Neuronal stem cell (in vitro differentiated cells): ENCODE measurements at regions not wholly inside any gene's neighbourhood (a gene's known extent, or its start where the extent isn't known, plus 50 kb on each side); places are given as distances from the start of the nearest gene placed in this dataset.

Source experiments
- DNase-seq: peaks from one replicate; pipeline ENCODE4 v3.0.0-alpha.2; 2013; ENCODE audit warnings: low spot score
- H2AFZ ChIP-seq: one replicate; pipeline ENCODE4 v1.6.1; 2013; ENCODE audit warnings: mild to moderate bottlenecking, low read length, inconsistent platforms
- H2AK5ac ChIP-seq: 2 replicates; pipeline ENCODE4 v1.6.1; 2013; ENCODE audit warnings: low read depth, mild to moderate bottlenecking, inconsistent platforms, low read length, moderate library complexity, mixed read lengths
- H2BK120ac ChIP-seq: 2 replicates; pipeline ENCODE4 v1.6.1; 2013; ENCODE audit warnings: low read depth, mild to moderate bottlenecking, inconsistent platforms, low read length, moderate library complexity, mixed read lengths
- H2BK12ac ChIP-seq: one replicate; pipeline ENCODE4 v1.6.1; 2013; ENCODE audit warnings: low read length, inconsistent platforms
- H2BK15ac ChIP-seq: 2 replicates; pipeline ENCODE4 v1.6.1; 2013; ENCODE audit warnings: mild to moderate bottlenecking, low read length, inconsistent platforms, mixed read lengths
- H2BK5ac ChIP-seq: one replicate; pipeline ENCODE4 v1.6.1; 2013; ENCODE audit warnings: inconsistent platforms, mild to moderate bottlenecking, low read length, moderate library complexity
- H3K14ac ChIP-seq: one replicate; pipeline ENCODE4 v1.6.1; 2013; ENCODE audit warnings: low read length, inconsistent platforms
- H3K18ac ChIP-seq: 2 replicates; pipeline ENCODE4 v1.6.1; 2013; ENCODE audit warnings: low read length, inconsistent platforms
- H3K23ac ChIP-seq: 2 replicates; pipeline ENCODE4 v1.6.1; 2013; ENCODE audit warnings: low read depth, mild to moderate bottlenecking, mixed read lengths, low read length, inconsistent platforms; ENCODE audit not compliant: poor library complexity
- H3K27ac ChIP-seq: replicated peaks from 3 replicates; pipeline ENCODE4 v1.5.1; 2013; ENCODE audit warnings: low read length, inconsistent platforms
- H3K27me3 ChIP-seq, 3 experiments: 2 replicates each; pipeline ENCODE4 v1.6.1; 2013; ENCODE audit warnings: low read length in 3 of 3, mild to moderate bottlenecking in 2 of 3, inconsistent platforms in 1 of 3, low read depth in 1 of 3, mixed read lengths in 1 of 3, moderate library complexity in 1 of 3; ENCODE audit not compliant: control insufficient read depth in 3 of 3, insufficient read depth in 3 of 3
- H3K36me3 ChIP-seq, 2 donors: replicated peaks in 1 of 2; 2 replicates each; pipeline ENCODE4 v1.6.1; 2013; ENCODE audit warnings: low read length in 2 of 2; ENCODE audit not compliant: control insufficient read depth in 2 of 2, insufficient read depth in 2 of 2
- H3K4ac ChIP-seq: 2 replicates; pipeline ENCODE4 v1.6.1; 2013; ENCODE audit warnings: inconsistent platforms, mild to moderate bottlenecking, low read length, moderate library complexity
- H3K4me1 ChIP-seq, 2 donors: 1 replicate in 1 of 2; 2 replicates in 1 of 2; pipeline ENCODE4 v1.6.1; 2013; ENCODE audit warnings: low read length in 2 of 2, low read depth in 1 of 2; ENCODE audit not compliant: control insufficient read depth in 2 of 2, insufficient read depth in 1 of 2
- H3K4me2 ChIP-seq: one replicate; pipeline ENCODE4 v1.6.1; 2013; ENCODE audit warnings: mild to moderate bottlenecking, low read length, inconsistent platforms; ENCODE audit not compliant: insufficient read depth, poor library complexity, severe bottlenecking
- H3K4me3 ChIP-seq, 2 donors: 2 replicates each; pipeline ENCODE4 v1.5.1; 2013; ENCODE audit warnings: low read length in 2 of 2, mild to moderate bottlenecking in 2 of 2, inconsistent platforms in 1 of 2, moderate library complexity in 1 of 2
- H3K79me1 ChIP-seq: one replicate; pipeline ENCODE4 v1.6.1; 2013; ENCODE audit warnings: low read depth, mild to moderate bottlenecking, inconsistent platforms, low read length, moderate library complexity
- H3K9ac ChIP-seq: one replicate; pipeline ENCODE4 v1.6.1; 2013; ENCODE audit warnings: mild to moderate bottlenecking, low read depth, low read length, inconsistent platforms; ENCODE audit not compliant: poor library complexity
- H3K9me3 ChIP-seq, 2 donors: replicated peaks in 1 of 2; 2 replicates each; pipeline versions ENCODE3 to v1.6.1; 2013; ENCODE audit warnings: low read length in 2 of 2, mild to moderate bottlenecking in 2 of 2, inconsistent platforms in 1 of 2, low read depth in 1 of 2, mixed read lengths in 1 of 2, moderate library complexity in 1 of 2; ENCODE audit not compliant: control insufficient read depth in 2 of 2, insufficient read depth in 1 of 2
- H4K8ac ChIP-seq: one replicate; pipeline ENCODE4 v1.6.1; 2013; ENCODE audit warnings: low read depth, mild to moderate bottlenecking, inconsistent platforms, low read length, moderate library complexity
- H4K91ac ChIP-seq: one replicate; pipeline ENCODE4 v1.6.1; 2013; ENCODE audit warnings: low read length, low read depth, mild to moderate bottlenecking, inconsistent platforms; ENCODE audit not compliant: poor library complexity
- WGBS, 2 donors: extraction: QIAGEN DNeasy Blood & Tissue Kit; methylation state at CpG; one replicate each; pipeline ENCODE4 v1.1.7; 2013; ENCODE audit warnings: missing lambda C conversion rate in 2 of 2, mixed read lengths in 1 of 2; ENCODE audit not compliant: insufficient read length in 2 of 2, insufficient replicate concordance in 1 of 2; ENCODE audit errors: extremely low coverage in 2 of 2; 5-methylcytosine and 5-hydroxymethylcytosine counted together

DNA sequence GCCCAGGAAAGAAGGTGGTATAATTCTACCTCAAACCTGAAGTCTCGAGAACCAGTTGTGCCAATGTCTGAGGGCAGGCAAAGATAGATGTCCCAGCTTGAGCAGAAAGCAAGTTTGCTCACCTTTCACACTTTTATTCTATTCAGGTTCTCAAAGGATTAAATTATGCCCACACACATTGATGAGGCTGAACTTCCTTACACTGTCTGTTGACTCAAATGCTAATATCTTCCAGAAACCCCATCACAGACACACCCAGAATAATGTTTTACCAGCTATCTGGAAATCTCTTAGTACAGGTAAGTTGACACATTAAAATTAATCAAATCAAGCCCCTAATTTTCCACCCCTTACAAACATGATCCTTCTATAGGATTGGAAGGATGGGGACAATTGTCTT, 605.7 kb downstream of the NUF2 start:
- Histone ChIP-seq H3K79me1 (no peaks in the 10 kb centered on the region), H3K14ac (no peak overlapping the region), H2AFZ (no peak overlapping the region), H3K23ac (no peak overlapping the region), H2BK15ac (no peak overlapping the region), H3K9me3 (no peaks in the 10 kb centered on the region), H4K8ac (no peak overlapping the region), H4K91ac (no peak overlapping the region), H3K4me3 (no peak overlapping the region), H3K9ac (no peak overlapping the region), H2BK12ac (no peak overlapping the region), H3K4me2 (no peak overlapping the region), H3K27me3 (no peaks in the 10 kb centered on the region), H3K27ac (no peak overlapping the region), H3K4ac (no peak overlapping the region), H2AK5ac (no peak overlapping the region), H2BK5ac (no peak overlapping the region), H3K36me3 (no peaks in the 10 kb centered on the region), H3K18ac (no peak overlapping the region), H2BK120ac (no peak overlapping the region), H3K4me1 (peaks cover 0 to 11% of the 10 kb centered on the region in 2 donors)
- no peak for DNase-seq
- no CpG with 5 or more reads among the region's 1 CpG for WGBS, 2 donors

DNA sequence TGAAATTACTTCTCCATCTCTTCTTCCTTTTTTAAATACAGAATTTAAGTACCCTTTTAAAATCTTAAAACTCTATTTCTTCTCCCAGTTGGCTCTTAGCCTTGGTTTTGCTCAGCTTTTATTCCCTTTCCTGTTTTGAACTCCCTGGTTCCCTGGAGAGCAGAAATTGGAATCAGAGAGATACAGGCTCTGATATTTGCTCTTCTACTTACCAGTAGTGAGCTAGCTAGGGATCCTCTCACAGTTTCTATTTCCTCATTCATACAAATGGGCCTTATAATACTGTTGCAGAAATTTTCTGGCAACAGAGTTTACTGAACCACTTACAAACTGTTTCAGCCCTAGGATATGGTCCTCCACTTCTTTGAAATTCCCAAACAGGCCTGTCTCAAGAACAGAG, 606.3 kb downstream of the NUF2 start:
- H2AK5ac ChIP-seq = no peak overlapping the region
- no peak overlapping the region for H3K9ac ChIP-seq
- H3K18ac ChIP-seq = no peak overlapping the region
- no peak overlapping the region for H3K4me2 ChIP-seq
- no peak overlapping the region for H3K27ac ChIP-seq
- no peak overlapping the region for H2BK5ac ChIP-seq
- no peak overlapping the region for H2BK120ac ChIP-seq
- no peak overlapping the region for H3K4me3 ChIP-seq
- no peak overlapping the region for H2BK15ac ChIP-seq
- H4K91ac ChIP-seq = no peak overlapping the region
- H3K14ac ChIP-seq = no peak overlapping the region
- no peaks in the 10 kb centered on the region for H3K9me3 ChIP-seq
- peaks cover 0 to 11% of the 10 kb centered on the region in 2 donors for H3K4me1 ChIP-seq
- H2AFZ ChIP-seq = peak overlapping the region; percentile 59
- no peak overlapping the region for H2BK12ac ChIP-seq
- H3K36me3 ChIP-seq = no peaks in the 10 kb centered on the region
- no peak overlapping the region for H3K4ac ChIP-seq
- no peaks in the 10 kb centered on the region for H3K79me1 ChIP-seq
- no peak overlapping the region for H3K23ac ChIP-seq
- H3K27me3 ChIP-seq = no peaks in the 10 kb centered on the region
- no peak overlapping the region for H4K8ac ChIP-seq
- DNase-seq = no peak

DNA sequence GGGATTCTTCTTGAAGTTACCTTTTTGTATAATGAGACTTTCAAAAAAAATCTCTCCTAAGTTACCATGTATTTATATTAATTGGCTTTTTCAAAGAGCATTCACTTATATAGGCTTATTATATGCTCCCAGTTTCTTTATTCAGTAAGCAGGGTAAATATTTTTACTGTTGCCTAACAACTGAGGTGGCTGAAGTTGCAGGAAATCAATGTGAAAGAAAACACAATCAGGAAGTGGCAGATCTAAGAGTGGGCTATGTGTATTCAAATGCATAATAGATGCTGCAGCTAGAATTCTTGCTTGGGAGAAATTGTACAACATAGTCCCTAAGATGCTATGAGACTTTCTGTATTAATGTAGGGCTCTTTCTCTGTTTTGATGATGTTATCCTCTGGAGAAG, 606.9 kb downstream of the NUF2 start:
- Histone ChIP-seq H3K9me3 (no peaks in the 10 kb centered on the region), H2BK15ac (no peak overlapping the region), H2BK5ac (no peak overlapping the region), H3K4me1 (peaks cover 0 to 11% of the 10 kb centered on the region in 2 donors), H3K14ac (no peak overlapping the region), H3K4me2 (no peak overlapping the region), H3K18ac (no peak overlapping the region), H2AFZ (peak overlapping the region; percentile 59), H3K27me3 (no peaks in the 10 kb centered on the region), H4K8ac (no peak overlapping the region), H3K4me3 (no peak overlapping the region), H2BK120ac (no peak overlapping the region), H3K27ac (no peak overlapping the region), H2BK12ac (no peak overlapping the region), H3K4ac (no peak overlapping the region), H2AK5ac (no peak overlapping the region), H4K91ac (no peak overlapping the region), H3K36me3 (no peaks in the 10 kb centered on the region), H3K23ac (no peak overlapping the region), H3K79me1 (no peaks in the 10 kb centered on the region), H3K9ac (no peak overlapping the region)
- DNase-seq = no peak

DNA sequence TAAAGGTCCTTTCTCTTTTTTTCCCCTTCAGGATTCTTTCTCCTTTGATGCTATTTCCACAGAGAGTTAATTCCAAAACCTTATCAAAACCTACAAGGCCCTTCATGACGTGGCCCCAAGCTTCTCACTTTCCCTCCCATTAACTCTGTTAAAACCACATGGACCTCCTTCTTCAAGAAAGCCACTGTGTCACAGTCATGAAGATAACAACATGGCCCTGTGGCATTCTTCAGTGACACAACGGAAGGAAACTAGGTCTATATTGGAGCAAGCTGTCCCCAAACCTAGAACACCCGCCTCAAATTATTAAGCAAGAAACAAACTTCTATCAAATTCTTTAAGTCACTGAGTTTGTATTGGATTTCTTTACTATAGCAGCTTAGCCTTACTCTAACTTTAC, 611.1 kb downstream of the NUF2 start:
- H3K4ac ChIP-seq = no peak overlapping the region
- H4K91ac ChIP-seq = no peak overlapping the region
- no peak overlapping the region for H2BK12ac ChIP-seq
- H2BK15ac ChIP-seq = no peak overlapping the region
- H3K18ac ChIP-seq = no peak overlapping the region
- no peak overlapping the region for H3K9ac ChIP-seq
- no peak overlapping the region for H3K4me2 ChIP-seq
- no peaks in the 10 kb centered on the region for H3K27me3 ChIP-seq
- H3K36me3 ChIP-seq = no peaks in the 10 kb centered on the region
- H3K79me1 ChIP-seq = no peaks in the 10 kb centered on the region
- no peak overlapping the region for H2BK120ac ChIP-seq
- WGBS, 2 donors = no CpG with 5 or more reads among the region's 3 CpGs
- no peak overlapping the region for H4K8ac ChIP-seq
- peaks cover 0 to 8% of the 10 kb centered on the region in 2 donors for H3K4me1 ChIP-seq
- H3K9me3 ChIP-seq = no peaks in the 10 kb centered on the region
- H2AK5ac ChIP-seq = no peak overlapping the region
- no peak overlapping the region for H3K27ac ChIP-seq
- H3K4me3 ChIP-seq = no peak overlapping the region
- H2BK5ac ChIP-seq = no peak overlapping the region
- no peak overlapping the region for H3K23ac ChIP-seq
- no peak overlapping the region for H2AFZ ChIP-seq
- no peak for DNase-seq
- H3K14ac ChIP-seq = no peak overlapping the region
